Lower leg skin (tissue), 3 donors: ENCODE measurements at regions not wholly inside any gene's neighbourhood (a gene's known extent, or its start where the extent isn't known, plus 50 kb on each side); places are given as distances from the start of the nearest gene placed in this dataset.

Experiments
- CTCF ChIP-seq, 3 donors: fragments of 450-650 bp; IDR thresholded peaks; one replicate each; pipeline ENCODE4 v1.5.1; 2016; ENCODE audit warnings: antibody characterized with exemption in 3 of 3, mild to moderate bottlenecking in 3 of 3, moderate library complexity in 2 of 3
- POLR2A ChIP-seq, 2 donors: fragments of 450-650 bp; IDR thresholded peaks; one replicate each; pipeline ENCODE4 v1.6.1; 2016 to 2017; ENCODE audit warnings: antibody characterized with exemption in 2 of 2, mild to moderate bottlenecking in 1 of 2, moderate library complexity in 1 of 2

- TF ChIP-seq CTCF (IDR thresholded peaks at IDR 0.05): no peak
- TF ChIP-seq POLR2A (IDR thresholded peaks at IDR 0.05): no peak
These were observed 109.6 kb upstream of the PJA2 start for GRCh38 chr5:109519416-109519815.
